Hepatic stellate cell (primary cell): ENCODE measurements at regions not wholly inside any gene's neighbourhood (a gene's known extent, or its start where the extent isn't known, plus 50 kb on each side); places are given as distances from the start of the nearest gene placed in this dataset.
"Not testable (repeated sequence)": the region's sequence is repeated elsewhere in the genome, so short reads cannot be mapped to it uniquely, and the experiment has no call there.

Source experiments
- DNase-seq: peaks from one replicate; pipeline ENCODE4 v3.0.0; 2011; ENCODE audit warnings: low spot score

- no peak for DNase-seq
These were observed 438.1 kb downstream of the BCKDHB start for GRCh38 chr6:80544555-80544954.

GRCh38 chr6:80543598-80544222 lies 437.2 kb downstream of the BCKDHB start:
- peak; percentile 37 for DNase-seq

GRCh38 chr6:80543151-80543550 lies 436.7 kb downstream of the BCKDHB start:
- no peak for DNase-seq

- no peak for DNase-seq
These were observed 435.4 kb downstream of the BCKDHB start for GRCh38 chr6:80541886-80542285.

- peak; percentile 8 for DNase-seq
These were observed 434.7 kb downstream of the BCKDHB start for GRCh38 chr6:80541181-80541580.

GRCh38 chr6:80540700-80541099 lies 434.2 kb downstream of the BCKDHB start:
- no peak for DNase-seq

GRCh38 chr6:80537118-80537972 lies 430.9 kb downstream of the BCKDHB start:
- no peak for DNase-seq

GRCh38 chr6:80535914-80536565 lies 429.6 kb downstream of the BCKDHB start:
- no peak for DNase-seq

- no peak for DNase-seq
These were observed 425.5 kb downstream of the BCKDHB start for GRCh38 chr6:80531681-80532619.

- DNase-seq = no peak
These were observed 423.6 kb downstream of the BCKDHB start for GRCh38 chr6:80530103-80530502.

GRCh38 chr6:80528115-80528514 lies 421.6 kb downstream of the BCKDHB start:
- no peak for DNase-seq

GRCh38 chr6:80527552-80528052 lies 421.1 kb downstream of the BCKDHB start:
- DNase-seq = no peak

GRCh38 chr6:80523531-80523997 lies 417.1 kb downstream of the BCKDHB start:
- peak; percentile 11 for DNase-seq

- no peak for DNase-seq
These were observed 416.5 kb downstream of the BCKDHB start for GRCh38 chr6:80523010-80523409.

- DNase-seq = no peak
These were observed 416.1 kb downstream of the BCKDHB start for GRCh38 chr6:80522576-80522975.

GRCh38 chr6:80519811-80520594 lies 413.5 kb downstream of the BCKDHB start:
- peak; percentile 22 for DNase-seq

GRCh38 chr6:80517525-80517924 lies 411.1 kb downstream of the BCKDHB start:
- no peak for DNase-seq

- not testable (repeated sequence) for DNase-seq
These were observed 404.1 kb downstream of the BCKDHB start for GRCh38 chr6:80510521-80510920.

- DNase-seq = no peak
These were observed 402.6 kb downstream of the BCKDHB start for GRCh38 chr6:80508885-80509630.

GRCh38 chr6:80504882-80505281 lies 398.4 kb downstream of the BCKDHB start:
- DNase-seq = no peak
